IPS DF 19.7 (cell line): ENCODE measurements at regions not wholly inside any gene's neighbourhood (a gene's known extent, or its start where the extent isn't known, plus 50 kb on each side); places are given as distances from the start of the nearest gene placed in this dataset.

Source experiments
- DNase-seq: peaks from one replicate; pipeline ENCODE4 v3.0.0-alpha.2; 2013; ENCODE audit warnings: low read depth, low spot score

- DNase-seq = no peak
Observed at GRCh38 chr20:6492271-6493055, 275.0 kb upstream of the BMP2 start.

- no peak for DNase-seq
Observed at GRCh38 chr20:6490849-6491248, 276.6 kb upstream of the BMP2 start.

GRCh38 chr20:6489361-6490171 is 277.9 kb upstream of the BMP2 start:
- no peak for DNase-seq

GRCh38 chr20:6485351-6485750 is 282.1 kb upstream of the BMP2 start:
- DNase-seq = no peak

- DNase-seq = no peak
Observed at GRCh38 chr20:6483727-6484126, 283.8 kb upstream of the BMP2 start.

GRCh38 chr20:6482486-6482885 is 285.0 kb upstream of the BMP2 start:
- DNase-seq = no peak

- no peak for DNase-seq
Observed at GRCh38 chr20:6480328-6481200, 286.9 kb upstream of the BMP2 start.

GRCh38 chr20:6473197-6473596 is 294.3 kb upstream of the BMP2 start:
- DNase-seq = no peak

- DNase-seq = no peak
Observed at GRCh38 chr20:6471871-6472270, 295.6 kb upstream of the BMP2 start.

- no peak for DNase-seq
Observed at GRCh38 chr20:6471110-6471647, 296.3 kb upstream of the BMP2 start.

- no peak for DNase-seq
Observed at GRCh38 chr20:6469695-6470094, 297.8 kb upstream of the BMP2 start.

GRCh38 chr20:6468423-6469116 is 298.9 kb upstream of the BMP2 start:
- no peak for DNase-seq

GRCh38 chr20:6467562-6467961 is 299.9 kb upstream of the BMP2 start:
- no peak for DNase-seq

GRCh38 chr20:6466075-6466810 is 301.2 kb upstream of the BMP2 start:
- no peak for DNase-seq

- DNase-seq = no peak
Observed at GRCh38 chr20:6450841-6451240, 316.6 kb upstream of the BMP2 start.

- no peak for DNase-seq
Observed at GRCh38 chr20:6440443-6440799, 317.6 kb upstream of the FERMT1 start.

- no peak for DNase-seq
Observed at GRCh38 chr20:6439737-6440442, 317.1 kb upstream of the FERMT1 start.

- DNase-seq = no peak
Observed at GRCh38 chr20:6434131-6434530, 311.3 kb upstream of the FERMT1 start.

GRCh38 chr20:6430381-6430780 is 307.6 kb upstream of the FERMT1 start:
- DNase-seq = no peak
